Activated naive CD4-positive, alpha-beta T cell treated with anti-CD3 and anti-CD28 coated beads, Interleukin-2, amount 50 U/mL, for 72 hours (primary cell): ENCODE measurements at regions not wholly inside any gene's neighbourhood (a gene's known extent, or its start where the extent isn't known, plus 50 kb on each side); places are given as distances from the start of the nearest gene placed in this dataset.

ENCODE experiments used
- ATAC-seq, 2 donors: fragments of 150-1000 bp; cut with Tn5 transposase; 2 replicates each; pipeline ENCODE4 v1.10.0; 2021; ENCODE audit warnings: mild to moderate bottlenecking in 2 of 2, moderate library complexity in 2 of 2
- DNase-seq, 2 donors: peaks; one replicate each; pipeline ENCODE4 v3.0.0; 2021 to 2022; ENCODE audit warnings: low spot score in 2 of 2
- H3K27ac Mint-ChIP-seq, 2 donors: one replicate each; pipeline ENCODE4 v1.8.0; 2022; ENCODE audit warnings: mild to moderate bottlenecking in 2 of 2, mixed read lengths in 2 of 2
- H3K36me3 Mint-ChIP-seq, 2 donors: one replicate each; pipeline ENCODE4 v1.8.0; 2022; ENCODE audit warnings: mixed read lengths in 2 of 2
- H3K9me3 Mint-ChIP-seq, 2 donors: one replicate each; pipeline ENCODE4 v1.8.0; 2022; ENCODE audit warnings: mixed read lengths in 2 of 2

DNA sequence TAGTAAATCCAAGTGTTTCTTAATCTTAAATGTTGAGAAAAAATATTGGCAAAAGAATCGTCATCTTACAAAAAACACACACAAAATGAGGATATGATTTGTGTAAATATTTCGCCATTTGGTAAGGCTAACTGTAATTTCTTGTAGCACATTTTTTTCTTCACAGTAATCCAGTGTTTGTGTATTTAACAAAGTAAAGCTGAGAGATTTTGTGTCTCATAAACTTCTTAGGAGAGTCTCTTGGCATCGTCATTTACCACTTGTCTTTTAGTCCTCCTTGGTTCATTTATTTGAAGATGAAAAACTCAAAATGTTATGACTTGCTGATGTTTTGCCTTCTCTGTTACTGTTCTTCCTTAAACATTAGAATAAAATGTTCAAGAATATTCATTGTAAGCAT lies 326.7 kb upstream of the PITX2 start:
- Mint-ChIP-seq H3K27ac (no peak overlapping the region), H3K9me3 (no peaks in the 10 kb centered on the region), H3K36me3 (no peaks in the 10 kb centered on the region)
- DNase-seq (no peak), ATAC-seq (no peak)

DNA sequence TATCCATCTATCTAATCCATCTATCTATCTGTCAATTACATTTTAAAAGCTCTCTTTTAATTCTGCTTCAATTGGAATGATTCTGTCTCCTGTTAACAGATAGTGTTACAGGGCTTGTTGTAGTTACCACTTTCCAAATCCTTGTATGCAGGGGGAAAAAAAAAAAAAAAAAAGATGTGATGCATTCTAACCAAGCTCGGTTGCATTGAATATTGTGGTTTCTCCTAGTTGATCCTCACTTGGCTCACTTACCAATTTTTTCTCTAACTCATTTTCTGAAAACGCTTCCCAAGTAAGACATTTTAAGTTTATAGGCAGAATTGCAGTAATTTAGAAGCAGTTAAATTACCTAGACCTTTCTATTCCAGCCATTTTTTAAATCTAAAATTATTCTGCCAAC lies 327.9 kb upstream of the PITX2 start:
- Mint-ChIP-seq H3K27ac (no peak overlapping the region), H3K36me3 (no peaks in the 10 kb centered on the region), H3K9me3 (no peaks in the 10 kb centered on the region)
- no peak for DNase-seq
- no peak for ATAC-seq

DNA sequence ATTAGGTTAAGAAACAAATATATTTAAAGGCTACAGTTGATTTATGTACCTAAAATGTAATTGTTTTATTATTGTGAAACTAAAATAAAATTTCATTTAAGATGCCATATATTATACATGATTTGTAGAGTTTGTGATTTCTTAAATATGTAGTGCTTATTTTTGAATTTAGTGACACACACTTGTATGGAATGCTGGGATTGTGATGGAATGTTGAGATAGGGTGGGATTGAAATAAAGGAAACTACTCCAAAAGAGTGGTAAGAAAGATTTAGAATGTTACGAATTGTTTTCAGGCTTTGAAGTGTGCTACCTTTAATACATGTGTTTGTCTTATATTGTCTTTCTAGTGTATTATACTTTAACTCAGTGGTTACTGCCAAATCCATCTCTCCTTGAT lies 330.3 kb upstream of the PITX2 start:
- Mint-ChIP-seq H3K36me3 (no peaks in the 10 kb centered on the region), H3K27ac (no peak overlapping the region), H3K9me3 (no peaks in the 10 kb centered on the region)
- ATAC-seq (no peak), DNase-seq (no peak)

DNA sequence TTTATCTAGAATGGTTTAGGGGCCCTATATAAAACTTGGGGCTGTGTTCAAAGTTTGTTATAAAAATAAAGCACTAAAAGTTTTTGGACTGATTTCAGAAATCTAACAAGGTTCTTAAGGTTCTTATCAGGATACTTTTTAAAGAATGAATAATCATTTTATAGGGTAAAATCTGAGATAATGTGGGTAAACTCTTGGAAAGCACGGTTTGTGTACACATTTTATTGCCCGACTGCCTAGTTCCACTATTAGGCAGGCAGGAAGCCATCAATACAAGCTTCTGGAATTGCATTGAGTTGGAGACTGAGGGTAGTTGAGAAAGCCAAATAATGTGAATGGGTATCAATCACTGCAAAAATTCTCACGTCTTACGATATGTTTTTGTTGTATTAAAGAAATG lies 331.0 kb upstream of the PITX2 start:
- Mint-ChIP-seq H3K9me3 (no peaks in the 10 kb centered on the region), H3K36me3 (no peaks in the 10 kb centered on the region), H3K27ac (no peak overlapping the region)
- ATAC-seq (no peak), DNase-seq (no peak)

DNA sequence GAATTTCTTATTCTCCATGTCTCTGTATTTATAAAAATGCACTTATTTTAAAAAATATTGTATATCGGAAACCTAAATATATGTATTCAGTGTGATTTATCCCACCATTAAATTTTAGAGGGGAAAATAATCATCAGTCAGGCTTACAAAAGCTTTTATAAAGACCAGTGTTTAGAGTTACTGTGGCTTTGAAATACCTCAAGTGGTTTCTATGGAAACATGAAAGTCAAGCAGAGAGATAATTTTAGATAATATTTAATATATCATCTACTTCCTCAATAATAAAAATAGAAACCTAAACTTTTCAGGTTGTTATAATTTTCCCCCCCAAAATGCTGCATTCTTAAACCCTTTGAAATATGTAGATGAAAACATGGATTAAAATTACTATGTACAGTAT lies 332.9 kb upstream of the PITX2 start:
- H3K36me3 Mint-ChIP-seq, result no peaks in the 10 kb centered on the region
- H3K27ac Mint-ChIP-seq, result no peak overlapping the region
- ATAC-seq (no peak), DNase-seq (no peak)
- no peaks in the 10 kb centered on the region for H3K9me3 Mint-ChIP-seq

DNA sequence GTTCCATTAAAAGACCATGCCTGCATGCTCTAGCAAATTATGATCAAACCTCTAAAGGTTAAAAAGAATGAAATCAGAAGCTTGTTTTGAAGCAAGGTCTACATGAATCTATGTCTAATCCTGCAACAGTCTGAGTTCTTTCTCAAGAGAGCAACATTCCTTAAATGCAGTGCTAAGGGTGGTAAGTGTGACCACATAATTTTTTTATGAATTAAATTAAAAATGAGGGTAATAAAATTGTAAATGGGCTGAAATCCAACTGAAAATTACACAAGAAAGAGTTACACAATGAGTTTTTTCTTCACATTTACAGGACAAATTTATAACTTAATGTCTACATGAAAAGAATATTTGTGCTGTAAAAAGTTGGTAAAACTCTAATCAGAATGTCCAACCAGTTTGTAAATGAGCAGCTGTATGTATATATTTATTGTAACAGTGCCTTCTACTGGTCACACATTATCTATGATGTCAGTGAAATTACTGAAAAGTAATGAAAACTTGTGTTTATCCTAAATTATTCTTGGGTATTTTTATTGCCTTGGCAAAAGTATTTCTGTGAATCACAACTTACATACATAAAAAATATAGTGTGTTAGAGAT lies 336.3 kb upstream of the PITX2 start:
- no peak overlapping the region for H3K27ac Mint-ChIP-seq
- DNase-seq (no peak), ATAC-seq (no peak)
- H3K9me3 Mint-ChIP-seq, result no peaks in the 10 kb centered on the region
- H3K36me3 Mint-ChIP-seq, result no peaks in the 10 kb centered on the region

DNA sequence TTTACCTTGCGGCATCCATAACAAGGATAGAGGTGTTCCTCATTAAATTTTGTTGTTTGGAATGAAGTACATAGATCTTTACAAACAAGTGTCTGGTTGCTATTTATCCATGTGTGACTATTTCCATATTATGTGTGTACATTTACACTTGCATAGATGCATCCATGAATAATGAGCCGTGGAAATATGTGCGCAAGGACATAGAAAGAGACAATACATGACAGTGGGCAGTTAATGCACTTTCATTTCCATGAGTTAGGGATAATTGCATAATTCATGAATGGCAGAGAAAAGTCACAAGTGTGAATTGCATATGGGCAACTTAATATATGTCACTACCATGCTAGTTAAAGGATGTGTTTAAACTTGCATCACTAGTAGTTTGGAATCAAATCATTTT lies 338.2 kb upstream of the PITX2 start:
- no peaks in the 10 kb centered on the region for H3K36me3 Mint-ChIP-seq
- H3K27ac Mint-ChIP-seq, result no peak overlapping the region
- no peaks in the 10 kb centered on the region for H3K9me3 Mint-ChIP-seq
- ATAC-seq (no peak), DNase-seq (no peak)

DNA sequence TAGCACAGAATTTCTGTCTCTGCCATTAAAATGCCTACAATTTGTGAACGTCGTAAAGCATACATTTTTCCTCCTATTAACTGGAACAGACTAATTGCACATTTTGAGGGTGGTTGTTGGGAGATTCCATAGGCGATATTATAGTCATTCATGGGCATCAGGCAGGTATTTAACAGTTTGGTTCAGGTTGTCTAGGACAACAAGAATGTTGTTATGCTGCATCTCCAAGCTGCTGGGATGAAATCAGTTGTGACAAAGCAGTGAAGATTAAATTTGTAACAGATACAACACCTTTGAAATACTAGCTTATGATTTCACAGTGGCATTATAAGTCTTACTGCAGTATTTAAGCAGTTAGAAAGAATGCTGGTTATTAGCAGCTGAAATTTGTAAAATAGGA lies 339.7 kb upstream of the PITX2 start:
- ATAC-seq (no peak), DNase-seq (no peak)
- no peaks in the 10 kb centered on the region for H3K9me3 Mint-ChIP-seq
- no peaks in the 10 kb centered on the region for H3K36me3 Mint-ChIP-seq
- no peak overlapping the region for H3K27ac Mint-ChIP-seq

DNA sequence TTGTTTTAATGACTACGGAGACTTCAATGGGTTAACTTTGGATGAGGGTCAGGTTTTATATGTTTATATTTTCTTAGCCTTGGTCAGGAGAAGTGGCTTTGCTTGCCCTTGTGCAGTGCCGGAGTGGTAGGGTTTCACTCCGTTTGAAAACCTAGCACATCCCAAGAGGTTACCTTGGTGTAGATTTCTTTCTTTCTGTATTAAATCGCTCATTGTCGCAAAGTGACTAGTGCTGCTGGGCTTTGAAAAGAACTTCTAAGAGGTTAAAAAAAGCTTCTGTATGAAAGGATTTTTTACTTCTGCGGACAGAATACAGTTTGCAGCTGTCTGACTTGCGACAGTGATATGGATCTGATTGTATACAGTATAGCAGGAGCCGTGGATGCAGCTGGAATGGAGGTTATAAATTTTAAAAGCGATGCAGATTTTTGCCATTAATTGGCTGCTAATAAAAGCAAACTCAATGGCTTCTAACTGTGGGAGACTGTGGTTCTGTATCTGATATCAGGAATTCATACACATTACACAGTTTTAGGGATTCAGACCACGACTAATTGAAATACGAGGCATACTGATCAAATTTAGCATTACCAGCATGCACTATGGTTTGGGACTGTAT lies 340.9 kb upstream of the PITX2 start:
- Mint-ChIP-seq H3K36me3 (no peaks in the 10 kb centered on the region), H3K27ac (no peak overlapping the region), H3K9me3 (no peaks in the 10 kb centered on the region)
- ATAC-seq (no peak), DNase-seq (no peak)

DNA sequence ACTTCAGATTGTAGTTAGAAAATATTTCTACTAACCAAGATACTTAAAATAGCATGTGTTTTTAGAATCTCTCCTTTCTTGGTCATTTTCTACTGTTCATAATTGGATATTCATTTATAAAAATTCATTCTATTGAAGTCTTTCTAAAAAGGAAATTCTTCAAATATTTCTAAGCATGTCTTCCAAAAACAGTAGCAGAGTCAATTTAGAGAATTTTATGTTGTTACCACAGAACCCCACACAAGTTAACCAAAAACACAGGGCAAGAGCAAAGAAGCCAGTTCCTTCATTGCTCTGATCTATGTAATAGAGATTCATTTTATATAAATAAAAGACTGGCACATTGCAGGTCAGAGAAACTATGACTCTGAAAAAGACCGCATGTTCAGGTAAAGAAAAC lies 345.1 kb upstream of the PITX2 start:
- H3K27ac Mint-ChIP-seq, result no peak overlapping the region
- ATAC-seq (no peak), DNase-seq (no peak)
- no peaks in the 10 kb centered on the region for H3K9me3 Mint-ChIP-seq
- no peaks in the 10 kb centered on the region for H3K36me3 Mint-ChIP-seq

DNA sequence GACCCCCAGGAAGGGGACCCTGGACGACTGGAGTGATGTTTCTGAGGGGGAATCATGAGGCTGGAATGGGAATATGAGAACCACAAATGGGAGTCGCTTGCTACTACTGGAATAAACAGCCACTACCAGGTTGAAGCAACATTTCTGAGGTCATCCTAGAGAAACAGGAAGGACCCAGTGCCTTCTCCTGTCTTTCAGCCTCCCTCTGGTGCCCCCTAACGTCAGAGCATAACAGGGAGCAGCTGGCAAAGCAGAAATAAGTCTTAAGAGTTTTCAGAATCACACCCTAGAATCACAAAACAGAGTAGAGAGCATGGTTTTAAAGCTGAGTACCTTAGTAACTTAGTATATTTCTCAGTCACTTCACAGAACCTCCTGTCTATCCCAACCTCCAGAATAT lies 347.8 kb upstream of the PITX2 start:
- DNase-seq (no peak), ATAC-seq (no peak)
- Mint-ChIP-seq H3K36me3 (no peaks in the 10 kb centered on the region), H3K9me3 (no peaks in the 10 kb centered on the region), H3K27ac (no peak overlapping the region)

DNA sequence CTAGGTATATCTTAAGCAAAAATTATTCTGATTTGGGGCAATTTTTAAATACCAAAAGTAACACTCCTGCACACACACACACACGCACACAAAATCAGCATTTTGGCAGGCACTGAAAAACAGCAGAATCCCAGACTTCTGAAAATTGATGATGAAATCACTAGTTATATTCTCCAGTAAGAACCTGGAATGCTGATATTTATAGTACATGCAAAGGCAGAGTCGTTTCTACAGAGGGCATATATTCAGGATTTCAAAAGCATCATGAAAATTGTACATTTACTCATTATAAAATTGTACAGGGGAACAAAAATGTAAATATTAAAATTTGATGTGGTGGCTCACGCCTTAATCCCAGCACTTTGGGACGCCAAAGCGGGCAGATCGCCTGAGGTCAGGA lies 352.5 kb upstream of the PITX2 start:
- Mint-ChIP-seq H3K9me3 (peaks cover 0 to 4% of the 10 kb centered on the region in 2 donors), H3K36me3 (no peaks in the 10 kb centered on the region), H3K27ac (no peak overlapping the region)
- ATAC-seq (no peak), DNase-seq (no peak)

DNA sequence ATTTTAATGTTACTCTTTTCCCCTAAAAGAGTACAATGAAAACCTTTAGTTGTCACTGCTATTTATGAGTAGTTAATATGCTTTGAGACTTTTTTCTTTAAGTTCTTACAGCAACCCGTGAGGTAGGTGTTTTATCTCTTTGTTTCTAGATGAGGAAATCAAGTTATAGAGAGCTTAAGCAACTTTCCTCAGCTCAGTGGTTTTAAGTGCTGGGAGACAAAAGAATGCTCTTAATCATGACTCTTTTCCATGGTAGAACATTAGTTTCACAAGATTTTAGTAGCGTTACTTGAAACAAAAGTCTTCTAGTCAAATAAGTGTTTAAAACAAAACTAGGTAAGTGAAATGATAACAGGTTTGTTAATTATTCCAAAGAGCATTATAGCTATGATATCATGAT lies 354.7 kb upstream of the PITX2 start:
- H3K36me3 Mint-ChIP-seq, result no peaks in the 10 kb centered on the region
- H3K9me3 Mint-ChIP-seq, result peaks cover 0 to 4% of the 10 kb centered on the region in 2 donors
- no peak overlapping the region for H3K27ac Mint-ChIP-seq

DNA sequence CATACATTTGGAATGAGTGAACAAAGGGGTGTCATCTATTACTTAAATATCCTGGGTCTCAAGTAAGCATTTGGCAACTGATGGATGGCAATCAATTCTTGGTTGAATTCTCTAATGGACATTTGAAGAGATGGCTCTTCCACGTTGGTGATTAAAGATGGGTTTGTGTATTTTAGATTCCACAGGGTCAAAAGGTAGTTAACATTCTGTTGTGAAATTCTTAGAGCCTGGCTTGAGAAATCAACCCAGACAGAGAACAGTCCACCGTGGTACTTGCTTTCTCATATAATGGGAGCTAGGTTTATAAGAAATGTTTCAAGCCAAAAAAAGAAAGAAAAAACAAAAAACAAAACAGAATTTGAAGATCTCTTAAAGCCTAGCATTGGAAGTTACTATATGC lies 355.9 kb upstream of the PITX2 start:
- ATAC-seq (no peak), DNase-seq (no peak)
- peaks cover 0 to 4% of the 10 kb centered on the region in 2 donors for H3K9me3 Mint-ChIP-seq
- no peaks in the 10 kb centered on the region for H3K36me3 Mint-ChIP-seq
- no peak overlapping the region for H3K27ac Mint-ChIP-seq

More for the DNA sequence above, 354.7 kb upstream of the PITX2 start:
- ATAC-seq (no peak), DNase-seq (no peak)

DNA sequence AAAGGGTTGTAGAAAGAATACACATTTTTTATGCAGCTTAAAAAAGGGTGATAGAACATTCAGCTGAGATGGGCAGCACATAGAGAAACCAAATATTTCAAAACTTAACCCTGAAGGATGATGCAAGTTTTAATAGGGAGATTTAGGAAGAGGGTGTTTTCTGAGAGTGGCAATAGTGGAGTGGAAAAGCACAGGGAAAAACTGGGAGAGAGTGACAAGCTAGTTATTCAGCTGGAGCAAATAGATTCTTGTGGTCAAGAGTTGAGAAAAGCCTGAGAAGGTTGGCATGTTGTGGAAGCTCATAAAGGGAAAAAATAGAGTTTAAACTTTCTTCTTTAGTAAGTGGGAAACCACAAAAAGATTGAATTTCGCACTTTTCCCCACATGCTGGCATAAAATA lies 359.6 kb upstream of the PITX2 start:
- Mint-ChIP-seq H3K9me3 (peaks cover 0 to 4% of the 10 kb centered on the region in 2 donors), H3K27ac (no peak overlapping the region), H3K36me3 (no peaks in the 10 kb centered on the region)
- DNase-seq (no peak), ATAC-seq (no peak)

DNA sequence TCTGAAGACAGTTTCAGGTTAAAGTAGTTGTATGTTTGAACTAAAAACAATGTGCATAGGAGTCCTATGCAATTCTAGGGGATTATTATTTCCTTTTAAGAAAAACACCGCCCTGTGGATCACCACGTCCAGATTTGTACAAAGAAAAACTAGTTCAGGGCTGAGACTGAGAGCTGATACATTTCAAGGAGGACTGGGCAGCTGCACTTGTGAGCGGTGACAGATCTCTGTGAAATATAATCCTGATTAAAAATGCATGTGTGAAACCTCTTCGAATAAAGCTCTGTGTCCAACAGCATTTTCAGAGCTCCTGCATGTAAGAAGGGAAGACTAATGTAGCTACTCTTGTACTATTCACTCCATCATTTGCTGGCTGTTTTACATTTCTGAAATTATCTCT lies 365.8 kb upstream of the PITX2 start:
- no peak for DNase-seq
- no peak for ATAC-seq
- H3K36me3 Mint-ChIP-seq, result no peaks in the 10 kb centered on the region
- no peaks in the 10 kb centered on the region for H3K9me3 Mint-ChIP-seq
- no peak overlapping the region for H3K27ac Mint-ChIP-seq

DNA sequence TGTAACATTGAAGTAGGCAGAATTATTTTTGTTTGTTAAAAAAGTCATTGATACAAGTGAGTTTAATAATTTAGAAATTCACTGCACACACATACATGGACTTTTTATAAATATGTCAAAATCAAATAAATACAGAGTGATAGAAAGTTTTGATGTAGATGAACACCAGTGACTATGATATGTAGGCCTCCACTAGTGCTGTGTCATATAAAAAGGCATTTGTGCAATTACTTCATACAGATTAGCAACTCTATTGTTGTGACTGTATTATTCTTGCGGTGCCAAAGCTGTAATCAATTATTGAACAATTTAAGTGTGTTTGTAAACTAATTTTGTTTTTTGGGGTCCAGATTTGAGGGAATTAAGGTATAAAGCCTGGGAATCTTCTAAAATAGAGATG lies 366.2 kb upstream of the PITX2 start:
- no peak for DNase-seq
- Mint-ChIP-seq H3K27ac (no peak overlapping the region), H3K36me3 (no peaks in the 10 kb centered on the region), H3K9me3 (no peaks in the 10 kb centered on the region)
- no peak for ATAC-seq

DNA sequence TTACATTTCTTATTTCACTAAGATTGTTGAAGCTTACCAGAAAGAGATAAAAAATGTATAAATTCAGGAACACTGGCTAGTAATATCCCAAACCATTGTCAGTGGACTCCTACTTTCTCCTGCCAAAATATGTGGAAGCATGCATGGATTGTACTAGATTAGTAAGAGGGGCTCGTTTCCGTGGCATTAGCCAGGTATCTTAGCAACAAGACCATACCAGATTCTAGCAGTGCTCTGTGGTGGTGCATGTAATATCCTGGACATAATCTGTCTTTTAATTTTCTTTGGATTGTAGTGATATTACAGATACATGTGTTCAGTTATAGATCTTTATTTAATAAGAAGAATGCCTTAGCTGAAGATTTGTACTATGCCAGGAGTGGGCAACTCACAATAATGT lies 371.9 kb upstream of the PITX2 start:
- DNase-seq (no peak), ATAC-seq (no peak)
- Mint-ChIP-seq H3K36me3 (no peaks in the 10 kb centered on the region), H3K9me3 (no peaks in the 10 kb centered on the region), H3K27ac (no peak overlapping the region)

DNA sequence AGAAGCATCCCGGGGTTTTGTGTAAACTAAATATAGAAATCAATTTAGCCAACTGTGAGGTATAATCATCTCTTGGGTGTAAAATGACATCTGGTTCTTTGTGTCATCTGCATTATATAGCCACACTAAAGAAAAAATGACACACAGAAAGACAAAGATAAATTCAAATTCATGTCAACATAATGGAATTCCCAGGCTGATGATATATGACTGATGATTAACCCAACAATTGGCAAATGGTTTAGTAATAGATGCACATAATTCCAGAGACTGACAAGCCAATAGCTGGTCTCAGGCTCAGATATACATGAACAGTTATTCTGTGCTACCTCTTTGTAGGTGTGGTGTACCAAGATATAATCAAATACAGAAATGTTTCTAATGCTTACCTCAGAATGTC lies 375.4 kb upstream of the PITX2 start:
- peaks cover 0 to 4% of the 10 kb centered on the region in 2 donors for H3K9me3 Mint-ChIP-seq
- no peak for DNase-seq
- no peaks in the 10 kb centered on the region for H3K36me3 Mint-ChIP-seq
- no peak overlapping the region for H3K27ac Mint-ChIP-seq
- no peak for ATAC-seq
